ENCODE measurements at regions not wholly inside any gene's neighbourhood (a gene's known extent, or its start where the extent isn't known, plus 50 kb on each side); places are given as distances from the start of the nearest gene placed in this dataset.

DNA sequence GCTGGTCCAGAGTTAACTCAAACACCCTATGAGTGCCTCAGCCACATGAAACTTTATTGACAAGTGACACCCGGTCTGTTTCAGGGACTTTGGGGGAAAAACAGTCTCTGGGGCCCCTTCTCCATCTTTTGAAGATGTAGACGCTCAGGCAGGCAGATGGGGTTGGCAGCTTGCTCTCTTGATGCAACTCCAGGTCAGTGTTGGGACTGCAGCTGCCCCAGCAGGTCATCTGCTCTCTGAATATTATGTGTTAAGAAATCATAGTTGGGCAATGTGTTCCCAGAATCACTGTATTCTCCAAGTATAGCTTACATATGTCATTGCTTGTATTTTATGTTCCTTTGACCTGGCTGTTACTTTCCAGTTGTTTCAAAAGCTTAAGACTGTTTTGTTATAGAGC lies 544.9 kb upstream of the MGMT start:
- Mint-ChIP-seq H3K27ac (no peak overlapping the region), H3K9me3 (peaks cover 5% of the 10 kb centered on the region), H3K36me3 (no peaks in the 10 kb centered on the region), H3K4me3 (no peak overlapping the region), H3K4me1 (ENCODE audit: unreplicated experiment) (peaks cover 22% of the 10 kb centered on the region), H3K27me3 (peaks cover 4% of the 10 kb centered on the region)
- TF ChIP-seq, protein P1, sequence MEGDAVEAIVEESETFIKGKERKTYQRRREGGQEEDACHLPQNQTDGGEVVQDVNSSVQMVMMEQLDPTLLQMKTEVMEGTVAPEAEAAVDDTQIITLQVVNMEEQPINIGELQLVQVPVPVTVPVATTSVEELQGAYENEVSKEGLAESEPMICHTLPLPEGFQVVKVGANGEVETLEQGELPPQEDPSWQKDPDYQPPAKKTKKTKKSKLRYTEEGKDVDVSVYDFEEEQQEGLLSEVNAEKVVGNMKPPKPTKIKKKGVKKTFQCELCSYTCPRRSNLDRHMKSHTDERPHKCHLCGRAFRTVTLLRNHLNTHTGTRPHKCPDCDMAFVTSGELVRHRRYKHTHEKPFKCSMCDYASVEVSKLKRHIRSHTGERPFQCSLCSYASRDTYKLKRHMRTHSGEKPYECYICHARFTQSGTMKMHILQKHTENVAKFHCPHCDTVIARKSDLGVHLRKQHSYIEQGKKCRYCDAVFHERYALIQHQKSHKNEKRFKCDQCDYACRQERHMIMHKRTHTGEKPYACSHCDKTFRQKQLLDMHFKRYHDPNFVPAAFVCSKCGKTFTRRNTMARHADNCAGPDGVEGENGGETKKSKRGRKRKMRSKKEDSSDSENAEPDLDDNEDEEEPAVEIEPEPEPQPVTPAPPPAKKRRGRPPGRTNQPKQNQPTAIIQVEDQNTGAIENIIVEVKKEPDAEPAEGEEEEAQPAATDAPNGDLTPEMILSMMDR (conservative IDR thresholded peaks at IDR 0.05) = no peak
- no peak for DNase-seq (ENCODE audit: extremely low spot score, unreplicated experiment)

GRCh38 chr10:128922619-128923196 lies 544.3 kb upstream of the MGMT start:
- Mint-ChIP-seq H3K36me3 (no peaks in the 10 kb centered on the region), H3K9me3 (peaks cover 5% of the 10 kb centered on the region), H3K27ac (no peak overlapping the region), H3K4me3 (no peak overlapping the region), H3K4me1 (ENCODE audit: unreplicated experiment) (peaks cover 24% of the 10 kb centered on the region), H3K27me3 (peaks cover 4% of the 10 kb centered on the region)
- no peak for DNase-seq (ENCODE audit: extremely low spot score, unreplicated experiment)
- TF ChIP-seq, protein P1 (conservative IDR thresholded peaks at IDR 0.05) = no peak

DNA sequence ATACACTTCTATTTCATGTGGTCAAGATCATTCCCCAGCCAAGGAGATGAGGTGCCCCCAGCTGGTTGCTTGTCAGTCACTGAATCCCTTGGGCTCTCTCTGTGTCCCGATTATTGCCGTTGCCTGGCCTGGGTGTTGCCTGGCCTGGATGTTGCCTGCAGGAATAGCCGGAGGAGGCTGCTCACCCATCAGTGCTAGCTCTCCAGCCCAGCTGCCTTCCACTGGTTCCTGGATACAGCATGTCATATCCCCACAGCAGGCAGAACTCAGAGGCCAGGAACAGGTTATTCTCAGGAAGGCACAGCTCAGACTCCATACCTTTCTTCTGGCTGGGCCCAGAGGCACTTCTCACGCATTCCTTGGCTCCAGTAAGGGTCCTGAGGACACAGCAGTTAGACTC lies 542.1 kb upstream of the MGMT start:
- DNase-seq (ENCODE audit: extremely low spot score, unreplicated experiment) = no peak
- Mint-ChIP-seq H3K4me1 (ENCODE audit: unreplicated experiment) (peaks cover 30% of the 10 kb centered on the region), H3K36me3 (no peaks in the 10 kb centered on the region), H3K27me3 (no peaks in the 10 kb centered on the region), H3K9me3 (peaks cover 5% of the 10 kb centered on the region), H3K4me3 (no peak overlapping the region), H3K27ac (no peak overlapping the region)
- TF ChIP-seq, protein P1 (conservative IDR thresholded peaks at IDR 0.05) = no peak

GRCh38 chr10:128926711-128927110 lies 540.3 kb upstream of the MGMT start:
- DNase-seq (ENCODE audit: extremely low spot score, unreplicated experiment) = no peak
- no peaks in the 10 kb centered on the region for H3K36me3 Mint-ChIP-seq
- H3K9me3 Mint-ChIP-seq = peaks cover 5% of the 10 kb centered on the region
- H3K4me3 Mint-ChIP-seq = no peak overlapping the region
- H3K27me3 Mint-ChIP-seq = peaks cover 4% of the 10 kb centered on the region
- TF ChIP-seq, protein P1 (conservative IDR thresholded peaks at IDR 0.05) = no peak
- H3K27ac Mint-ChIP-seq = no peak overlapping the region
- H3K4me1 Mint-ChIP-seq (ENCODE audit: unreplicated experiment) = peaks cover 38% of the 10 kb centered on the region

GRCh38 chr10:128927497-128928161 lies 539.4 kb upstream of the MGMT start:
- H3K9me3 Mint-ChIP-seq = peaks cover 5% of the 10 kb centered on the region
- no peaks in the 10 kb centered on the region for H3K36me3 Mint-ChIP-seq
- no peak for DNase-seq (ENCODE audit: extremely low spot score, unreplicated experiment)
- no peak overlapping the region for H3K27ac Mint-ChIP-seq
- TF ChIP-seq, protein P1 (conservative IDR thresholded peaks at IDR 0.05) = no peak
- peaks cover 4% of the 10 kb centered on the region for H3K27me3 Mint-ChIP-seq
- H3K4me1 Mint-ChIP-seq (ENCODE audit: unreplicated experiment) = peaks cover 30% of the 10 kb centered on the region
- no peak overlapping the region for H3K4me3 Mint-ChIP-seq

All from type B pancreatic cell (in vitro differentiated cells).